HG03045 (cell line): ENCODE measurements at regions not wholly inside any gene's neighbourhood (a gene's known extent, or its start where the extent isn't known, plus 50 kb on each side); places are given as distances from the start of the nearest gene placed in this dataset.

Source experiments
- ATAC-seq: cut with Tn5 transposase; IDR thresholded peaks from one replicate; pipeline ENCODE4 v1.9.1; 2021; ENCODE audit warnings: mild to moderate bottlenecking, moderate library complexity; ENCODE audit not compliant: unreplicated experiment

DNA sequence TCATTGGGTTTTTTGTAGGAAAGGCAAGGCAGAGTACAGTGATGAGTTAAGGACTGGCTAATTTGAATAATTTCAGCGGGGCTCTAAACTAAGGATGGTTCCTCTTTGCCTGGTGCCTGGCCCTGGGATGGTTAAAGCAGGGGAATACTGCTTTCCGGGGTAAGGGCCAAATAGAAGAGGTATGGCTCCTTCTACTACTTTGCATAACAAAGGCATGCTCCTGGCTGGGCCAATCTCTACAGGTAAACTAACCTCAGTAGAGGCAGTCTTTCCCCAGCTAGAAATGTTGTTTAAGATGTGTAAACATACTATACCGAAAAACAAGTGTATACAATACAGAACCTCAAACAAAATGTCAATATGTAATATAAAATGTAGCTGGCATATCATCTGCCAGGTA lies 1239.0 kb downstream of the SLC16A7 start:
- ATAC-seq = no peak

DNA sequence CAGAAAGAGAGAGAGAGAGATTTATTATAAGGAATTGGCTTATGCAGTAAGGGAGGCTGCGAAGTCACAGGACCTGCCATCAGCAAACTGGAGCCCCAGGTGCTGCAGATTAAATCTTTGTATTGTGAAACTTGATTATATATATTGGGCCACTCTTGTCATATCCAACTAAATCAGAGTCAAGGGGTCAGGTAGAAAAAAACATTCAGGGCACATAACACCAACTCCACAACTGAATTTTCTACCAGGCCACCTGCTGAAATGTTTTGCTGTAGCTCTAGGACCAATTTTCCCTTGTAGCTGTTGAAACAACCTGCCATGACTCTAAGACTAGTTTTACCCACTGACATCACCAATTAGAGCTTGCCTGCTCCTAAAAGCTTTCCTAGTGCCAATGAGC lies 1240.8 kb downstream of the SLC16A7 start:
- ATAC-seq = no peak

DNA sequence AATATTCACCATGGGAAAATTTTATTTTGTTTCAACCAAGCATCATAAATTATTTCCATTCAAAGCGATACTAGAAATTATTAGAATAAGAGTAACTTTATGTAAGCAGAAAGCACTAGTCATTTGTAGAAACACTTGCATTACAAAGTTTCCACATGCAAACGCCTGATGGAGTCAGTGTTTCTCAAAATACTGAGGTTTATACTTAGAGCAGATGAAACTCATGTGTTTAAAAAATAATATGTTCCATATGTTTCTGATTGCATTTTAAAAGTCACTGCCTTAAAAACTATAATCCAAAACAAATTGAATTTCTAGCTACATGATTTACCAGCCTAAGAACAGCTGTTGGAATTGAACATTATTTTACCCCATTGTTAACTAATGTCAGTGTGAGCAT lies 1246.4 kb downstream of the SLC16A7 start:
- ATAC-seq = no peak

DNA sequence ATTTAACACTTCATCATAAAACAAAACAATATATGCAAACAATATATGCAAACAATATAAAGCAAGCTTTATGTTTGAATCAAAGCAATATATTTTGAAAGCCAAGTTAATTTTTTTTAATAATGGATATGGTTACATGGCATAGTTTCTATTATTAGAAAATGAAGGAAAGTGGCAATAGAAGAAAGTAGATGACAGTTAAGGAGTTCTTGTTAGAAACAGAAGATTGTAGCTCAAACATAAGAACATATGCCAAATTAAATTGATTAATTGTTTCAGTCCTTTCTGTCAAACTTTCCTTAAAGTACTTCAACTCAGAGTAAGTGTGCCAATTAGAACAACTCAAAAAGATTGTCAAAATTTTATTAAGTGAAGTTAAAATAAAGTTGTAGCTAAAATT lies 1248.3 kb downstream of the SLC16A7 start:
- no peak for ATAC-seq

DNA sequence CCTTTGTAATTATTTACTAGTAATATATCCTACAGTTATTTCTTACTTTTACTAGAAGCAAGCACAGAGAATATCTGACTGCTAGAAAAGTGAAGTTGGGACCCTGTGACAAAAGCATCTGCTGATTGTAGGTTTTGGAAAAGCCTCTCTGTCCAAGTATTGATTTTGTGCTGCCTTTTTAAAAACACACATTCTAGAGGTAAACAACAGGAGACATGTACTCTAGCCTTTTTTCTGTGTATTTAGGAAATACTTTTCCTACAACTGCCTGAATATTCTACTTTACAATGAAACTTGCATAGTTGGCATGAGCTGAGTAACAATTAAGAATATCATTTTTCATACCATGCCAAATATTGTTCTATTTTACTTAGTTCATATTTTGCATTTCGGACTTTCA lies 1249.0 kb downstream of the SLC16A7 start:
- ATAC-seq = no peak

DNA sequence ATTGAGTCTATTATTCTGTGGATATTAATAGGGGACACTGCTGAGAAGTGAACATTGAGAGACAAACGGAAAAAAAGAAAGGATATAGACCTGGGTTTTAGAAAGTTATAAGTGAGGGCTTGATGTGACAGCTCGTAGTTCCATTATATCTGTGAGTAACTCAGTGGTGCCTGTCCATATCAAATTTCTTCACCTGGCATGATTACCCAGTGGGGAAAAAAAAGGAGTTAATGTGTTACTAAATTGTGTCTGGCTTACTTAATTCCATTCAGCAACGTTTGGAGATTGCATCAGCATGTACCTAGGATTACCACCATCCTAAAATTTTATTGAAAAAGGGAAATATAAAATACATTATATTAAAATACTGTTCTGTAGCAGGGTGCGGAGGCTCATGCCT lies 1249.9 kb downstream of the SLC16A7 start:
- no peak for ATAC-seq

DNA sequence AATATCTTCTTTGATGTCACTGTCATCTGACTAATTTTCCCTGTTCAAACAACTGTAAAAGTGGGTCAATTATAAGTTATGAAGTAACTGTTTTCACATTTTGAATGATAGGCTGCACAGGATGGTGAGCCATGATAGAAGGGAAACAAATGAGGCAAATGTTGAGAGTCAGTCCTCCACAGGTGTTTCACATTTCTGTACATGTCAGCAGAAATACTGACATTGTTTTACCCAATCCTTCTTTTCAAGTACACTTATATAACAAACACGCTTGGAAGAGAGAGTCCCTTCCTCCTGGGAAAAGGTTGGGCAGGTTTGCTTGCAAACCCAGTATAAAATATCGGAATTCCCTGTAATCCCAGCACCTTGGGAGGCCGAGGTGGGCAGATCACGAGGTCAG lies 1251.5 kb downstream of the SLC16A7 start:
- ATAC-seq = no peak

DNA sequence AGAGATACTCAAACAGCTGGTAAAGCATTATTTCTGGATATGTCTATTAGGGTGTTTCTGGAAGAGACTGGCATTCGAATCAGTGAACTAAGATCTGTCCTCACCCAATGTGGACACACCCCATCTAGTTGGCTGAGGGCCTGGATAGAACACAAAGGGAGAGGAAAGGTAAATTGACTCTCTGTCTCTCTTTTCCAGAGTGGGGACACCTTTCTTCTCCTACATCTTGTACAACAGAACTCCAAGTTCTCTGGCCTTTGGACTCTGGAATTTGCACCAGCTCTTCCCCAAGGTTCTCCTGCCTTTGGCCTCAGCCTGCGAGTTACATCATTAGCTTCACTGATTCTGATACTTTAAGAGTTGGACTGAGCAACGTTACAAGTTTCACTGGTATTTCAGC lies 1253.9 kb downstream of the SLC16A7 start:
- no peak for ATAC-seq

DNA sequence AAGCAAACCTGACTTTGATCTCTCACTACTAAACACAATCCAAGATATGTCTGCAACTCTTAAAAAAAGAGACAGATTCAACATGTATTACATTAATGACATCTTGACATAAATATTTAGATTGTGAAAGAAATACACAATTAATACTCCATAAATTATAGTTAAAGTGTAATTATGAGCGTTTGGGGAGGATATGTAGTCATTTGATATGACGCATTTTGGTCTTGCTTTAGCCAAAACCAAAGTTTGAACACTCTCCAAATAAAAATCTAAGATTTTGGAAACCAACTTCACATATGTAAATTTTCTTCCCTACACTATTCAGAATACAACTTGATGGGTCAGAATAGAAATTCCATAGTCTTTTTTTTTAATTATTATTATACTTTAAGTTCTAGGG lies 1257.6 kb downstream of the SLC16A7 start:
- no peak for ATAC-seq

DNA sequence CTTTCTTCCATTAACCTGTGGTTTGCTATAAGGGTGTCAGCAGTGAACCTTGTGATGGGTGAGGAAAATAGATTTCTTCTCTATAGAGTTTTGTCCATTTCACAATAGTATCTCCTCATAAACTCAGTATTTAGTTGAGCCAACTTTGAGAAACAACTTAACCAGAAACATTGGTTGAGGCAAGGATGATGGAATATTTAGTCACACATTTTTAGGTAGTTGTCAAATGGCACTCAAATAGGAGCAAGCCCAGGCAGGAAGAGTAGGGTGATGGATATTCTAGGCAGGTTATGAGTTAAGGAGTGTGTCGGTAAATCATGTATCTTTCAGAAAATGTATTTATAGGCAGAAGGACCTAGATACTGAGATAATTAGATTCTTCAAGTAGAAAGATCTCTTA lies 1267.6 kb downstream of the SLC16A7 start:
- no peak for ATAC-seq

DNA sequence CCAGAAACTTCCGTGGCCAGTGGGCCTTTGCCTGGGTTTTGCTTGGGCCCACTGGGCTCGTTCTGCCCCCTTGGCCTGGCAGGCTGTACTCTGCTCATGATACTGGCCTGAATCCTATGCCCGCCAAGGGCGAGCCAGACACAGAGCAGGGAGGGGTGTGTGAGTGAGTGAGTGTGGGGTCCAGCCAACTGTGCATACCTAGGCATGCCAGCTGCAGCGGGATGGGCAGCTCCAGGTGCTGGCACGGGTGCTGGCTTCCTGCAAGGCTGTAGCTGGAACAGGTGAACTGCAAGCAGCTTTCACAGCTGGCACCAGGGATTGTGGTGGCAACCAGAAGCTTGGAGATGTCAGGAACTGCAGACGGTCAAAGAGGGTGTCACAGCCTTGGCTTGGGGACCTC lies 1276.4 kb downstream of the SLC16A7 start:
- no peak for ATAC-seq

DNA sequence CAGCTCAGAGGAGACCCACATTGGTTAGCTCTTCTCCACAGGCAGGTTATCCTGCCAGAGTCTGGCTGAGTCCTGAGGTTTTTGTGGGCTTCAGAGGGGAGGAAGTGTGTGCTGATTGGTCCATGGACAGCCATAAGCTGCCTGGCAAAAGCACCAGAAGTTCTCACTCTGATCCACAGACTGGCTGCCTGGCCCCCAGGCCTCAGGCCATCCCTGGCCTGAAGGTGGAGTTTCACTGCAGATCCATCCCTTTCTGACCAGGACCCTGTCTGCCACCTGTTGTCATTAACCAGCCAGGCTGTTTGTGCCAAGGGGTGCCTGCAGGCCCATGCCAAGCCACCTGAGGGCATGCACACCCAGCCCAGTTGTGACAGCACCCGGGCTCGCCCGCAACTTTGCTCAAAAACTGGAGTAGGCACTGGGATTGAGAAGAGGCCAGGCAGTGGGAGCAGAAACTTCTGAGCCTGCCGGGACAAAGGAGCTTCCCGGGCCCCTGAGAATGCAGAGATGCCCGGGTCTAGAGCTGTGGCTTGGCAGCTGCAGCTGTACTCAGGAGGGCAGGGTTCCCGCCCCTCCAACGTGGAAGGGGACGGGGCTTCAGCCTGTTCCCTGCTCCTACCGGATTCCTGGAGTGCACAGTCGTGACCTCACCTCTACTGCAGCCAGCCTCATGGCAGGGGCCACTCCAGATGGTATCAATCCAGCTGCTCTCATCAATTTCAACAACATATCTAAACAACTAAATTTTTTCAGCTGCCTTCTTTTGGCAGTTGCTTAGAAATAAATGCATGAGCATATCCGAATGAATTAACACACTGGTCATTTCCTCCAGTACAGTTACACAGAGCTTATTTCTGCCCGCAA lies 1277.3 kb downstream of the SLC16A7 start:
- ATAC-seq = no peak

DNA sequence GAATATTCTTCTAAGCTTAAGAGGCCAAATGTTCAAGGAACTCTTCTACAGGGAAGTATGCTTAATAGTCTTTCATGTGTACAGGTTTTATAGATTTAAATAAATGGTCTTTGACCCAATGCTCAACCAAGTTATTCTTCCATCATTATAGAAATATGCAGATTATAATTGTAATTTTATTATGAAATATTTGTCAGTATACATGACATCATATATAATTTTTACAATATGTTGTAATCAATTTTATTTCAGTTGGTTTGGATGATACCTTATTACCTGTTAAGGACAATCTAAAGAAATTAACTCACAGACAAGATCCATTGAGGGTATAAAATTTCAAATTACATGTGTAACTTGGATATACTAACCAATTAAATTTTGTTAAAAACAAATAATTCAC lies 1278.3 kb downstream of the SLC16A7 start:
- ATAC-seq = no peak

DNA sequence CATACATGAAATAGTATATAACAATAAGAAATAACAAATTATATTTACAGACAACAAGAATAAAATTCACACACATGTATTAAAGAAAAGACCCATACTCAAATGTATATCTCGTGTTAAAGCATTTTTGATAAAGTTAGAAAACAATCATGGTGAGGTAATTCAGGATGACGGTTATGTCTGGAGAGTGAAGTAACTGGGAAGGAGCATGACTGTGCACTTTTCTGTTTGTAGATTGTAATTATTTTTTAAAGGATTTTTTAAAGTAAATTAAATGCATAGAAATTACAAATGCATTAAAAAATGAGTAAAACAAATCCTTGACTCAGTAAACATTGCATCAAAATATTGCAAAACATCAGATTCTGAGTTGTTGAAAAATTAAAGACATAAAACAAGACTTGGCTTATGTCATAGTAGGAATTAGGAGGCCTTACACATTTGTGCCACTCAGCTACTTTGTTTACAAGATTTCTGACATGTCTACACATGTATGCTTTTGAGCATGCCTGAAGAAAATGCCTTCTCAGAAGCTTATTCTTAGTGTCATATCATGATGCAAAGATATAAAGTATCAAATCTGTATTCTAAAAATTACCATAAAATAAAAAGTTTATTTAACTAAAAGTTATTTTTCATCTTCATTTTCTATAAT lies 1325.1 kb downstream of the SLC16A7 start:
- ATAC-seq = no peak

DNA sequence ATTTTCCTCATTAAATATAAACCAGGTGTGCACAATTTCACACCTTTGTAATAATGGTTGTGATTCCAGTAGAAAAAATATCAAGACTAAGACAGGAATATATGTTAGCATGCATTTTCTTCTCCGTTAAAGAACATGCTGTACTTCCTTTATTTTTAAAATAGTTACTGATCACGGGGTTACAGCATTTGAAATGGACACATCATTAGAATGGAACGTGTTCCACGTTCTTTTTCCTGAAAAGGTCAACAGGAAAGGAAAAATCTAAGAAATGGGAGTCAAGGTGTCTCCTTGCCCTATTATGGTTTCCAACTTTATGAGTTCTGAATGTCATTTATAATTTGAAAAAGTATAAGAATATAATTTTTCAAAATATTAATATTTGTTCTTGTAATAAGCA lies 1325.7 kb downstream of the SLC16A7 start:
- ATAC-seq = no peak

DNA sequence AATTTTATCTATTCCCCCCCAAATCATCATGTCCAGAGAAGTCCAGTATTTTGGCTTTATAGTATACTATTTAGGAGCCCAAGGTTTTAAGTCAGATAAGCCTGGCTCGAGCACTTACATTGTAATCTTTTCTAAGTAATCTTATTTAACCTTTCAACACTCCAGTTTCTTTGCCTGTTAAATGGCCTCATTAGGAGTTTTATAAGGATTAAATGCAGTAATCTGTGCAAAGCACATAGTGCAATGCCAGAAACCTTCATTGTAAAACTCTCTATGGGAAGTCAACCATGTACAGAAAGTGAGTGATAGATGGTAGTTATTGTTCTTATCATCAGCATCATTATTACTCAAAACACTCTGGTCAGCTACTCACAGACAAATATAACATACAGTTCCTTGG lies 1330.4 kb downstream of the SLC16A7 start:
- no peak for ATAC-seq

DNA sequence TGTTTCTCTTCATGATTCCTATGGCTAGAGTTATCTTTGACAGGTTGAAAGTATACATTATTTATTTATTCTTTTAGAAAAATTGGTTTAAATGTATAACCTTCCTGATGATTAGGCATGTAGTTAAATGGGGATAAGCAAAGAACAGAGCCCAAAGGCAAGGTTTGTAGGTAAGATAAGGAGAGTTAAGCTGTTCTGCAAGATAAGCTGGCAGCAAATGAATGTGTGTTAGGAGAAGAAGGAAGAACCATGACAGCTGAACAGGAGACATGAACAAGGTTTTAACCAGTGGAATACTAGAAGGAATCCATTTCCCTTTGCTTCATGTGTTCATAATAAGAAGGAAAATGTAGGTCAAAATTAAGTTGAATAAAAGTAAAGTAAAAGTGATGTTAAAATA lies 1330.1 kb upstream of the USP15 start:
- no peak for ATAC-seq

DNA sequence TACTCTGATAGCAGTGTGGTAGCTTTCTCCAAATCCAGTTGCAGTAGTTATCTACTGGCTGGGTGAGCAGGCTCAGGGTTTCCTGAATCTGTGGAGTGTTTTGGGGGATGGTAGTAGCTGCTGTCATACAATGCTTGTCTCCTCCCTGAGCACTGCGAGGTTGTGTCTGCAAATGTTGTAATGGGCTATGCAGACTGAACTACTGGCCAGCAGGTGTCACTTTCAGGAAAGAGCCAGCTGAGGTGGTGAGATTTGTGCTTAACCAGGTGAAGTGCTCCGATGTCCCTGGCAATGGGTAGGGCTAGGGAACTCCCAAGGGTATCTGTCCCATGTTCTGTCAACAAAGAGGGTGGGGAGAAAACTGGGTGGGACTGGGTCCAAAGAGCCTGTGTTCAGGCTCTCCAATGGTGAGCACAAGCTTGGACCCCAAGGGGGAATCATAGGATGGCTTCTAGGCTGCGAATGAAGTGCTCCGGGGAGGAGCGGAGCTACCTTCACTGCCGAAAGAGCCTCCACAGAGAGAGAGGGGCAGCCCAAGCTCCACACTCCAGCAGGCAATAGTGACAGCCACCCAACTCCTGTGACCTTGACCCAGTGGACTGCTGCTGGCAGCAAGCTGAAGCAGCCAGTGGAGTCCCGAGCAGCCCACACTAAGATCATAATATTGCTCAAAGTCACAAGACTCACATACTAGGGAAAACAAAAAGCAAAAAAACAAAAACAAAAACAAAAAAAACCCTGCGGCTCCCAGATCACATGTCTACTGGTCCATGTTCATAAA lies 1324.0 kb upstream of the USP15 start:
- ATAC-seq = no peak

DNA sequence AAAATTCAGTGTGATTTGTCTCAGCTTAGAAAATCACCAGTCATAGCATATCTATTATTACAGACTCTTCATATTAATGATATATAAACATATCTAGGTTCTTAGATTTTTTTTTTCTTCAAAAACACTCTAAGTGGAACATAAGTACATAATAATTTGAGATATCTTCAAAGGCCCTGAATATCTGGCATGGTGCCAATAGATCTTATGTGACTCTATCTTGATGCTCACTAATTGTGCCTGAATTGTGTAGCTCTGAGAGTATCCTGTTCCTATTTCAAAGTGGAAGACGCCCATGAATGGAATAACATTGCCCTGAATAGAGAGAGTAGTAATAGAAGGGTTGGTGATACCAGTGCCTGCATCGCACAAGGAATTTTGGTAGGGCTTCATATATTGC lies 1312.7 kb upstream of the USP15 start:
- ATAC-seq = no peak

DNA sequence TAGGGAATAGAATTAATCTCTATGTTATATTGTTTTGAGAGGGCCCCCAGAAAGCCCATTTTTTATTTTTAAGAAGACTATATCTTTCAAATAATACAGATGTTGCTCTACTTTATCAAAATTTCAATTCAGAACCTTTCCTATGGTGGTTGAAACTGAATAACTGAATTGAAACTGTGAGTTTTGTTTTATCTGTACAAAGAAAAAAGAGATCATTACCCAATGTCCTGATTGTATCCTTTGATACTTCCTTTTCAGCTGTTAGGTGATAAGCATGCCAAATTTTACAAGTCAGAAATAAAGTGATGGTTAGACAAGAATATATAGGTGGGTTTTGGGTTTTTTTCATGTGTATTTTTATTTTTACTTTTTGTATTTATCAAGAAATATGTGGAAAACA lies 1293.1 kb upstream of the USP15 start:
- no peak for ATAC-seq

DNA sequence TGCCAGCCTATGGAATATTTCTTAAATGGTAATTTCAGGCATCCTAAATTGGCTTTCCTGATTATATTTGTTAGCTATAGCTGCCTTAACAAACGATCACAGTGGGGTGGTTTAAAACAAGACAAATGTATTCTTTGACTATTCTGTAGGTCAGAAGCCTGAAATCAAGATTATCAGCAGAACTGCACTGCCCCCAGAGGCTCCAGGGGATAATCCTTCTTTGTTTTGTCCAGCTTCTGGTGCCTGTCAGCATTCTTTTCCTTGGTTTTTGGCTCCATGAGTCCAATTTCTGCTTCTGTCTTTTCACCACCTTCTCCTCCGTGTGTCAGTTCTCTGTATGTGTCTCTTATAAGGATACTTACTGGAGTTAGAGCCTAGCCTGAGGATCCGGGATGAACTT lies 1282.2 kb upstream of the USP15 start:
- no peak for ATAC-seq

DNA sequence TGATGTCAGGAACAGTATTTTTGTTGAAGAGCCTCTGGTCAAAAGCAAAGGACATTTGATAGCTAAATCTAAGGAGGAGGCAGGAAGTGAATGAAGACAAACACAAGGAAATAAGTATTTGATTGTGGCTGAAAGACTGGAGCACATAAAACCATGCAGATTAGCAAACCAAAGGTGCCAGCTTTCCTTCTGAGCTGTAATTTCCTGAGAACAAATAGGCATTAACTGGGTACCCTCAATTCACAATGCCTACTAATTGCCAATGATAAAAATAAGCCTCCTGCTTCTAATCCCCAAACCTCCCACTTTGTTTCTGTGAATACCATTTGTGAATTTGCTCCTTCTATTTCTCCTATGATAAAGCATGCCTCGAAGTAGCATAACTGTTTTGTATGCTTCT lies 1279.6 kb upstream of the USP15 start:
- ATAC-seq = no peak
